A673 (cell line): ENCODE measurements at regions not wholly inside any gene's neighbourhood (a gene's known extent, or its start where the extent isn't known, plus 50 kb on each side); places are given as distances from the start of the nearest gene placed in this dataset.

Experiments used
- CTCF ChIP-seq: fragments of 300-800, 200-600 bp; sonication (generic); conservative IDR thresholded peaks from 2 replicates; pipeline ENCODE4 v1.5.1; 2017; ENCODE audit warnings: low read depth, mild to moderate bottlenecking, antibody characterized with exemption, low read length, moderate library complexity, mixed read lengths
- EZH2 ChIP-seq: fragments of 200-600 bp; sonication (generic); IDR thresholded peaks from 2 replicates; pipeline ENCODE4 v1.6.1; 2017; ENCODE audit warnings: borderline replicate concordance, low read depth, mild to moderate bottlenecking, mixed read lengths, antibody characterized with exemption, low read length; ENCODE audit not compliant: poor library complexity, severe bottlenecking

GRCh38 chr5:138631096-138631928 lies 56.1 kb upstream of the HSPA9 start:
- TF ChIP-seq CTCF (no peak), EZH2 (no peak)
